ENCODE measurements at regions not wholly inside any gene's neighbourhood (a gene's known extent, or its start where the extent isn't known, plus 50 kb on each side); places are given as distances from the start of the nearest gene placed in this dataset.
"Not testable (repeated sequence)": the region's sequence is repeated elsewhere in the genome, so short reads cannot be mapped to it uniquely, and the experiment has no call there.

- DNase-seq (ENCODE audit: insufficient read length, low spot score) (no peak), FAIRE-seq (no peak)
- TF ChIP-seq CTCF (IDR thresholded peaks at IDR 0.05; ENCODE audit: insufficient read depth, missing control alignments), result no peak
Measured at GRCh38 chr4:120005527-120005926, 61.1 kb downstream of the MAD2L1 start.

DNA sequence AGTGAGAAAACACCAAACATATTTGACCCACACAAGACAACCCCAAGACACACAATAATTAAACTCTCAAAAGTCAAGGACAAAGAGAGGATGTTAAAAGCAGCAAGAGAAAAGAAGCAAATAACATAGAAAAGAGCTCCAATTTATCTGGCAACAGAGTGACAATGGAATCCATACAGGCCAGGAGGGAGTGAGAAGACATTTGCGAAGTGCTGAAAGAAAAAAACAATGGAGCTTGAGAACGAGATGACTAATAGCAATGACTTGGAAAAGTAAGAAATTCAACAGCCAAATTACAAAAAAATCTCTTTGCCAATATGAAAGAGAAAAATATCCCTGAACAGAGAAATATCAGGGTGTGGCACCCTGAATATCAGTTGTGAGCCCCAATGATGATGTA is 61.6 kb downstream of the MAD2L1 start:
- no peak for TF ChIP-seq CTCF (IDR thresholded peaks at IDR 0.05; ENCODE audit: insufficient read depth, missing control alignments)
- no peak for FAIRE-seq
- no peak for DNase-seq (ENCODE audit: insufficient read length, low spot score)

GRCh38 chr4:120004054-120004453 is 62.6 kb downstream of the MAD2L1 start:
- no peak for TF ChIP-seq CTCF (IDR thresholded peaks at IDR 0.05; ENCODE audit: insufficient read depth, missing control alignments)
- no peak for DNase-seq (ENCODE audit: insufficient read length, low spot score)
- no peak for FAIRE-seq

DNA sequence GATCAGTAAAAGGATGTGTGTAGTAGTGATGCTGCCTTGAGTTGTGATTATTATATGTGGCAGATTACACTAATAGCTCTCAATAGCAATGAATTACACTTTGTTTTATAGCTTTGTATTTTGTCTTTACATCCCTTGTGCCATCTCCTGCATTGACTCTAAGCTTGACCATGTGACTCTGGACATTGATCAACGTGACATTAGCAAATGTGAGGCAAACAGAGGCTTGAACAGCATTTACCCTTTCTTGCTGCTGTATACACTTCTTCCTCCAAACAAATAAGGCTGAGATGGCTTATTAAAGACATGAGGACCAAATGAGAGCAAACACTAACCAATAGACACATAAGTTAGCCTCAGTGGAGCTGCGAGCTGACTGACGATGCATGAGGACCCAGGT is 63.5 kb downstream of the MAD2L1 start:
- DNase-seq (ENCODE audit: insufficient read length, low spot score) (no peak), FAIRE-seq (no peak)
- TF ChIP-seq CTCF (IDR thresholded peaks at IDR 0.05; ENCODE audit: insufficient read depth, missing control alignments), result no peak

DNA sequence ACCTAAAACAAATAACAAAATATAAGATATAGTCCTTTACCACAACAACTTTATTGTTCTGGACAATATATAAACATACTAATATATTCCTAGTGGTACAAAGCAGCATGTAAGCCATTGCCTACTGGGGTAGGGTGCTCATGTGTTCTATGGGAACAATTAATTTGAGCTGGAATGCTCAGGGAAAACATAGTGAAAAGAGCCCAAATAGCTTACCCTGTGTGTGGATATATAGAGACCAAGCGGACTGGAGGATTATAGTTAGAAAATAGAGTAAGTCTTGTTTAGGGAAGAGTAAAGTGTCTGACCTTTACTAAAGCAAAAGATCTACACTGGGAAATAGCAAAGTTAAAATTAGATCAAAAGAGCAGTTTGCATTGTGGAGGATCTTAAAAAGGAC is 64.8 kb downstream of the MAD2L1 start:
- FAIRE-seq (no peak), DNase-seq (ENCODE audit: insufficient read length, low spot score) (no peak)
- no peak for TF ChIP-seq CTCF (IDR thresholded peaks at IDR 0.05; ENCODE audit: insufficient read depth, missing control alignments)

DNA sequence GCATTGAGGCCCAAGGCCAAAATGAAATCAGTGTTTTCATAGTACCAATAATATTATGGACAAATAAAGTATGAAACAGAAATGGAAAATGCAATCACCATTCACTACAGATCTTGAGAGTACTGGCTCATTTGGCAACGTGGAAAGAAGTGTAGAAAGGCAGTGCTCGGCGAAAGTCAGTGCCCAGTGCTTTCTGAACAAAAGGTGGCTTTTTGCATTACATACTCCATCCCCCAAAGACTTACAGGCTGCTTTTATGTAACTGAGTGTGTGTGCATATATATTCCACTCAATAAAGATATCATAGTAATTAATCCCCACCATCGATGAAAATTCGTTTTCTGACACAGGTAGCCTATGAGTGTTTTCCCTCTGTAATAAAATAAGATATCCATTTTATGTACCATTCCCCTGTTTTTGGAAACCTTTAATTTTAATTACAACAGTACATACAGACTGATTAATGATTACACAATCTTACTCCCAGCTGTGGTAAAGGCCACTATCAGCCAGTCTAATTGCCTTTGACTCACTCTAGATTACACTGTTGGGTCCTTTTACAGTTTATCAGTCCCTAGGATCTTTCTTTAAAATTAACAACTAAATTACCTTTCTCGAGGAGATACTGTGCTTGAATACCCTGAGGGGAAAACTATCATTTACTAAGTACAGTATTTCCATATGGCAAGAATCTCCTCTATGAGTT is 65.9 kb downstream of the MAD2L1 start:
- no peak for DNase-seq (ENCODE audit: insufficient read length, low spot score)
- no peak for FAIRE-seq
- no peak for TF ChIP-seq CTCF (IDR thresholded peaks at IDR 0.05; ENCODE audit: insufficient read depth, missing control alignments)

DNA sequence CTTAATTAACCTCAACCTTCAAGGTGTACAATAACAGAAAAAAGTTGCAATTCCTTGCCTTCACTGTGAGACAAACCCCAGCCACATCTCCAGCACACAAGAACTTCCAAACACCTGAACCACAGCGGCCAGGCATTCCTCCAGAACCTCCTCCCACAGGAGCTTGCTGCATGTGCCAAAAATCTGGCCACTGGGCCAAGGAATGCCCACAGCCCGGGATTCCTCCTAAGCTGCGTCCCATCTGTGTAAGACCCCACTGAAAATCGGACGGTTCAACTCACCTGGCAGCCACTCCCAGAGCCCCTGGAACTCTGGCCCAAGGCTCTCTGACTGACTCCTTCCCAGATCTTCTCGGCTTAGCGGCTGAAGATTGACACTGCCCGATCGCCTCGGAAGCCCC is 70.6 kb downstream of the MAD2L1 start:
- FAIRE-seq; DNase-seq (ENCODE audit: insufficient read length, low spot score): not testable (repeated sequence)

DNA sequence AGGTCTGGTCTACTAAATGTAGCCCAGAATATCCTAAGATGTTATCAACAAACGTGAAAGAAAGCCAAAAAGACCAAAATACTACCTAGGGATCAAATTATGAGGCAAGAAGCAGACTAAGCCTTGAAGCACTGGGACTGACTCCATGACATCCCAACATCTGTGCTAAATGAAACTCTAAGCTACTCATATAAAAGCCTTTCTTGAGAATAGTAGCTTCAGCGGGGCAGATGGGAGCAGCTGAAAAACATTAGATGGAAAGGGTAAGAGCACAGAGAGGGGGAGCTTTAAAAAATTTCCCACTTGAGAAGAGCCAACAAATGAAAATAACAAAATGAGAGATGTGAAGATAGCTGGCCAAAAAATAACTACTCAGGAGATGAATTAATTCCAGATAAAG is 81.7 kb downstream of the MAD2L1 start:
- no peak for TF ChIP-seq CTCF (IDR thresholded peaks at IDR 0.05; ENCODE audit: insufficient read depth, missing control alignments)
- DNase-seq (ENCODE audit: insufficient read length, low spot score) (no peak), FAIRE-seq (no peak)

Measured in D721Med (cell line).